GM23248 (cell line): ENCODE measurements at regions not wholly inside any gene's neighbourhood (a gene's known extent, or its start where the extent isn't known, plus 50 kb on each side); places are given as distances from the start of the nearest gene placed in this dataset.

Source experiments
- EZH2 ChIP-seq: fragments of 200-600 bp; sonication (generic); IDR thresholded peaks from 2 replicates; pipeline ENCODE4 v1.6.1; 2018; ENCODE audit warnings: antibody characterized with exemption, mild to moderate bottlenecking; ENCODE audit not compliant: insufficient read depth, poor library complexity, severe bottlenecking
- EZH2phosphoT487 ChIP-seq: fragments of 200-600 bp; sonication (generic); IDR thresholded peaks from 2 replicates; pipeline ENCODE4 v1.6.1; 2018; ENCODE audit warnings: antibody characterized with exemption, moderate library complexity, mild to moderate bottlenecking, low read depth; ENCODE audit not compliant: insufficient read depth

GRCh38 chr5:85717203-85717563, 900.6 kb upstream of the COX7C start:
- TF ChIP-seq EZH2phosphoT487 = no peak
- TF ChIP-seq EZH2 = no peak
